Muscle layer of colon (tissue), 2 donors: ENCODE measurements at regions not wholly inside any gene's neighbourhood (a gene's known extent, or its start where the extent isn't known, plus 50 kb on each side); places are given as distances from the start of the nearest gene placed in this dataset.

Experiments
- H3K27ac ChIP-seq: one replicate; pipeline ENCODE4 v1.7.0; 2013; ENCODE audit warnings: low read depth, mild to moderate bottlenecking, low read length, moderate library complexity
- H3K27me3 ChIP-seq, 2 donors: one replicate each; pipeline ENCODE4 v1.7.0; 2013; ENCODE audit warnings: low read length in 2 of 2, mild to moderate bottlenecking in 2 of 2; ENCODE audit not compliant: insufficient read depth in 2 of 2, control insufficient read depth in 1 of 2
- H3K36me3 ChIP-seq: one replicate; pipeline ENCODE4 v1.7.0; 2013; ENCODE audit warnings: mild to moderate bottlenecking, low read length; ENCODE audit not compliant: insufficient read depth
- H3K4me1 ChIP-seq: one replicate; pipeline ENCODE4 v1.7.0; 2013; ENCODE audit warnings: mild to moderate bottlenecking, low read length; ENCODE audit not compliant: insufficient read depth
- H3K4me3 ChIP-seq, 2 donors: one replicate each; pipeline ENCODE4 v1.7.0; 2013; ENCODE audit warnings: low read length in 2 of 2, low read depth in 1 of 2, mild to moderate bottlenecking in 1 of 2, moderate library complexity in 1 of 2
- H3K9ac ChIP-seq: one replicate; pipeline ENCODE4 v1.7.0; 2013; ENCODE audit warnings: low read length
- H3K9me3 ChIP-seq: one replicate; pipeline ENCODE4 v1.7.0; 2013; ENCODE audit warnings: mild to moderate bottlenecking, low read length
- donor health status: abdominal sarcoma.
- donor health status: Adenocarcinoma of cecum.

DNA sequence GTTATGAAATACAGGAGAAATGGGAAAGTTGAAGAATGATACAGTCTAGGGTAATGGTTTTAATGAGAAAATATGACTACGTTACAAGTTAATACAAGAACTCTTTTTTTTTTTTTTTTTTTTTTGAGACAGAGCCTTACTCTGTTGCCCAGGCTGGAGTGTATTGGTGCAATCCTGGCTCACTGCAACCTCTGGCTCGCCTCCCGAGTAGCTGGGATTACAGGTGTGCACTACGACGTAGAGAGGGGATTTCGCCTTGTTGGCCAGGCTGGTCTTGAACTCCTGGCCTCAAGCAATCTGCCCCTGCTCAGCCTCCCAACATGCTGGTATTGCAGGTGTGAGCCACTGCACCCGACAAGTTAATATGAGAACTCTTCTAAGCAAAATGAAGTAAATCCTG is 77.1 kb upstream of the SELENOP start:
- no peak overlapping the region for H3K4me3 ChIP-seq
- H3K4me1 ChIP-seq = no peaks in the 10 kb centered on the region
- H3K27me3 ChIP-seq = no peaks in the 10 kb centered on the region

GRCh38 chr5:42887575-42887974 is 75.9 kb upstream of the SELENOP start:
- H3K27me3 ChIP-seq = no peaks in the 10 kb centered on the region
- no peak overlapping the region for H3K9ac ChIP-seq
- H3K27ac ChIP-seq = no peak overlapping the region
- H3K4me1 ChIP-seq = no peaks in the 10 kb centered on the region
- H3K36me3 ChIP-seq = no peaks in the 10 kb centered on the region
- H3K9me3 ChIP-seq = no peaks in the 10 kb centered on the region
- no peak overlapping the region for H3K4me3 ChIP-seq

More for the DNA sequence above, 77.1 kb upstream of the SELENOP start:
- no peak overlapping the region for H3K9ac ChIP-seq
- no peaks in the 10 kb centered on the region for H3K9me3 ChIP-seq
- no peak overlapping the region for H3K27ac ChIP-seq
- H3K36me3 ChIP-seq = no peaks in the 10 kb centered on the region

DNA sequence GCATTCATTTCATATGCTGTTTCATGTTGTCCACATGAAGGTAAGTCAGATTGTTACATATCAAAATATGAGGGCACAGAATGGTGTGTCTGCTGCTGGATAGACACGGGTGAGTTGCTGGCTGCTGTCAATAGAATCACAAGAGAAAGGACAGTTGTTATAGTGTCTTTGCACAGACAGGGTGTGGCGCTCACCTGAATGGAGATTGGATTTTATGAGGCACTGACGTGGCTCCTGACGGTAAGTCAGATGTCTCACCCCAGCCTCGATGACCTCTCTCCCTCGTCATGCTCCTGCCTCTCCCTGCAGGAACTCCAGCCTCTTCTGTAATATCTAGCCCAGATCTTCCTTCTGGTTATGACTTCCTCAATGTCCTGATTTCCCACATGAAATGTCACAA is 75.4 kb upstream of the SELENOP start:
- Histone ChIP-seq H3K9me3 (no peaks in the 10 kb centered on the region), H3K9ac (no peak overlapping the region), H3K27ac (no peak overlapping the region), H3K36me3 (no peaks in the 10 kb centered on the region), H3K4me1 (no peaks in the 10 kb centered on the region), H3K27me3 (no peaks in the 10 kb centered on the region), H3K4me3 (no peak overlapping the region)

DNA sequence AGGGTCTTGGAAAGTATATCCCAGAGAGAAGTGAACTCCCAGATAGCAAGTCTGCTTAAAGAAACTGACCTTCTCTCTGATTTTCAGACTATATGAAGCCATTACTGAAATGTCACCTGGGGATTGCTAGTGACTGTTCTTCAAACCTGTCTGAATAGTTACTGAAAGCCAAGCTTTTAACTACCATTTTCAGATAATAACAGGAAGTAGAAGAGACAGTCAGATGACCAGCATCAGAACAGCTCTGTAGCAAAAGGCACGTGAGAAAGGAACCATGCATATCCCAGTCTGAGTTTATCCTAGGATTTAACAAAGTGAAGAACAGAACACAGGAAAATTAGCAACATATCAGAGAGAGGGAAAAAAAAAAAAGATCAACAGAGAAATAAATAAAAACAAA is 74.9 kb upstream of the SELENOP start:
- Histone ChIP-seq H3K4me1 (no peaks in the 10 kb centered on the region), H3K27ac (no peak overlapping the region)

GRCh38 chr5:42884326-42884725 is 72.6 kb upstream of the SELENOP start:
- Histone ChIP-seq H3K4me3 (no peak overlapping the region), H3K9ac (no peak overlapping the region), H3K9me3 (no peaks in the 10 kb centered on the region), H3K36me3 (no peaks in the 10 kb centered on the region), H3K27me3 (no peaks in the 10 kb centered on the region), H3K27ac (no peak overlapping the region), H3K4me1 (no peaks in the 10 kb centered on the region)

More for the DNA sequence above, 74.9 kb upstream of the SELENOP start:
- Histone ChIP-seq H3K27me3 (no peaks in the 10 kb centered on the region), H3K36me3 (no peaks in the 10 kb centered on the region), H3K9ac (no peak overlapping the region), H3K9me3 (no peaks in the 10 kb centered on the region), H3K4me3 (no peak overlapping the region)

GRCh38 chr5:42881416-42882117 is 69.9 kb upstream of the SELENOP start:
- Histone ChIP-seq H3K9ac (no peak overlapping the region), H3K4me3 (no peak overlapping the region), H3K27me3 (no peaks in the 10 kb centered on the region), H3K36me3 (no peaks in the 10 kb centered on the region), H3K9me3 (no peaks in the 10 kb centered on the region), H3K27ac (no peak overlapping the region), H3K4me1 (no peaks in the 10 kb centered on the region)

GRCh38 chr5:42880496-42881150 is 68.9 kb upstream of the SELENOP start:
- no peak overlapping the region for H3K4me3 ChIP-seq
- no peak overlapping the region for H3K9ac ChIP-seq
- H3K36me3 ChIP-seq = no peaks in the 10 kb centered on the region
- no peaks in the 10 kb centered on the region for H3K27me3 ChIP-seq
- H3K9me3 ChIP-seq = no peaks in the 10 kb centered on the region
- H3K27ac ChIP-seq = no peak overlapping the region
- H3K4me1 ChIP-seq = no peaks in the 10 kb centered on the region

GRCh38 chr5:42879291-42879690 is 67.6 kb upstream of the SELENOP start:
- Histone ChIP-seq H3K36me3 (no peaks in the 10 kb centered on the region), H3K4me3 (no peak overlapping the region), H3K27ac (no peak overlapping the region), H3K4me1 (no peaks in the 10 kb centered on the region), H3K9me3 (no peaks in the 10 kb centered on the region), H3K27me3 (no peaks in the 10 kb centered on the region), H3K9ac (no peak overlapping the region)

GRCh38 chr5:42878550-42878949 is 66.9 kb upstream of the SELENOP start:
- H3K9me3 ChIP-seq = no peaks in the 10 kb centered on the region
- no peak overlapping the region for H3K27ac ChIP-seq
- no peak overlapping the region for H3K4me3 ChIP-seq
- H3K4me1 ChIP-seq = no peaks in the 10 kb centered on the region
- H3K9ac ChIP-seq = no peak overlapping the region
- H3K36me3 ChIP-seq = no peaks in the 10 kb centered on the region
- no peaks in the 10 kb centered on the region for H3K27me3 ChIP-seq

DNA sequence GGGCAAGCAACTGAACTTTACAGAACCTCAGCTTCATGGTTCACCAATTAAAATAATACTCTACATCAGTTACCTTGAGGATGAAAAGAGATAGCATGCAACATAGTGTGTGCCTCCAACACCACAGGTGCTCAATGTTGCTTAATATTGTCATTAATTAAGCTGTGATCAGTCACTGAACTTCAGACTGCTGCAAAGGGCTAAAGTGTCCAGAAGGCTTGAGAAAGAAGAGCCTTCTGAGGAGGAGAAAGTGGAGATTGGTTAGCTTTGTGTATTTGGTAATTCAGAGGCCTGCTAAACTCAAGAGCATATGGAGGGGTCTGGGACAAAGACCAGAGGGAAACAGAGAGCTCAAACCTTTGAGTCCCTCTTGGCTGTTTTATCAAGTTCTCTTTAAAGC is 66.3 kb upstream of the SELENOP start:
- Histone ChIP-seq H3K4me1 (no peaks in the 10 kb centered on the region), H3K36me3 (no peaks in the 10 kb centered on the region), H3K27ac (no peak overlapping the region), H3K9me3 (no peaks in the 10 kb centered on the region), H3K27me3 (no peaks in the 10 kb centered on the region), H3K9ac (no peak overlapping the region), H3K4me3 (no peak overlapping the region)

GRCh38 chr5:42877431-42877830 is 65.7 kb upstream of the SELENOP start:
- H3K27ac ChIP-seq = no peak overlapping the region
- no peak overlapping the region for H3K9ac ChIP-seq
- no peak overlapping the region for H3K4me3 ChIP-seq
- no peaks in the 10 kb centered on the region for H3K9me3 ChIP-seq
- H3K36me3 ChIP-seq = no peaks in the 10 kb centered on the region
- H3K27me3 ChIP-seq = no peaks in the 10 kb centered on the region
- no peaks in the 10 kb centered on the region for H3K4me1 ChIP-seq

DNA sequence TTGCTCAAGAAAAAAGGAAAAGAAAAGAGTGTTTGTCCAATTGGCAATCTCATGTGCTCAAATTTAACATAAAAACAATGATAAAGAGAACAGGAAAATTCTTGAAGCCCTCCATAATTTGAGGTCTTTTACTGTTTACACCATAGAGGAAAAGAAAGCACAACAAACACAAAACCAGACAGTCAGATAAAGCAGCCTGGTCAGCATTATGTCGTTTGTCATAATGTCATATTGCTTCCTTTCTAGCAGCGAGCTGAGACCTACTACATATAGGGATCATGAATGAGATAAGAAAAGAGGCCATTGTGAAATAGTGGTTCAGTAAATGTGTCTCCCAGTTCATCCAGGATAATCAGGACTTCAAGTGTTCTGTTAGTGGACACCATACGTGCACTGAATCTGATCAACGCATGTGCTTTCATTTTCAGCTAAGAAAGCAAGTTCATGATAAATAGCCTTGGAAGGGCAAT is 64.7 kb upstream of the SELENOP start:
- no peaks in the 10 kb centered on the region for H3K27me3 ChIP-seq
- H3K36me3 ChIP-seq = no peaks in the 10 kb centered on the region
- no peak overlapping the region for H3K27ac ChIP-seq
- H3K9ac ChIP-seq = no peak overlapping the region
- peak overlapping the region in 1 of 2 donors; percentile 5 for H3K4me3 ChIP-seq
- H3K4me1 ChIP-seq = no peaks in the 10 kb centered on the region
- no peaks in the 10 kb centered on the region for H3K9me3 ChIP-seq
